ENCODE measurements at regions not wholly inside any gene's neighbourhood (a gene's known extent, or its start where the extent isn't known, plus 50 kb on each side); places are given as distances from the start of the nearest gene placed in this dataset.

GRCh38 chr10:8137726-8138125 is 83.2 kb downstream of the GATA3 start:
- H3K4me1 Mint-ChIP-seq = no peaks in the 10 kb centered on the region
- H3K4me3 Mint-ChIP-seq = no peak overlapping the region
- peaks cover 6% of the 10 kb centered on the region for H3K9me3 Mint-ChIP-seq
- no peaks in the 10 kb centered on the region for H3K36me3 Mint-ChIP-seq (ENCODE audit: low read depth)
- TF ChIP-seq, protein P1, sequence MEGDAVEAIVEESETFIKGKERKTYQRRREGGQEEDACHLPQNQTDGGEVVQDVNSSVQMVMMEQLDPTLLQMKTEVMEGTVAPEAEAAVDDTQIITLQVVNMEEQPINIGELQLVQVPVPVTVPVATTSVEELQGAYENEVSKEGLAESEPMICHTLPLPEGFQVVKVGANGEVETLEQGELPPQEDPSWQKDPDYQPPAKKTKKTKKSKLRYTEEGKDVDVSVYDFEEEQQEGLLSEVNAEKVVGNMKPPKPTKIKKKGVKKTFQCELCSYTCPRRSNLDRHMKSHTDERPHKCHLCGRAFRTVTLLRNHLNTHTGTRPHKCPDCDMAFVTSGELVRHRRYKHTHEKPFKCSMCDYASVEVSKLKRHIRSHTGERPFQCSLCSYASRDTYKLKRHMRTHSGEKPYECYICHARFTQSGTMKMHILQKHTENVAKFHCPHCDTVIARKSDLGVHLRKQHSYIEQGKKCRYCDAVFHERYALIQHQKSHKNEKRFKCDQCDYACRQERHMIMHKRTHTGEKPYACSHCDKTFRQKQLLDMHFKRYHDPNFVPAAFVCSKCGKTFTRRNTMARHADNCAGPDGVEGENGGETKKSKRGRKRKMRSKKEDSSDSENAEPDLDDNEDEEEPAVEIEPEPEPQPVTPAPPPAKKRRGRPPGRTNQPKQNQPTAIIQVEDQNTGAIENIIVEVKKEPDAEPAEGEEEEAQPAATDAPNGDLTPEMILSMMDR (IDR thresholded peaks at IDR 0.05) = no peak
- H3K27me3 Mint-ChIP-seq (ENCODE audit: low read depth, poor library complexity) = peaks cover 28% of the 10 kb centered on the region
- no peak for DNase-seq
- no peak overlapping the region for H3K27ac Mint-ChIP-seq

DNA sequence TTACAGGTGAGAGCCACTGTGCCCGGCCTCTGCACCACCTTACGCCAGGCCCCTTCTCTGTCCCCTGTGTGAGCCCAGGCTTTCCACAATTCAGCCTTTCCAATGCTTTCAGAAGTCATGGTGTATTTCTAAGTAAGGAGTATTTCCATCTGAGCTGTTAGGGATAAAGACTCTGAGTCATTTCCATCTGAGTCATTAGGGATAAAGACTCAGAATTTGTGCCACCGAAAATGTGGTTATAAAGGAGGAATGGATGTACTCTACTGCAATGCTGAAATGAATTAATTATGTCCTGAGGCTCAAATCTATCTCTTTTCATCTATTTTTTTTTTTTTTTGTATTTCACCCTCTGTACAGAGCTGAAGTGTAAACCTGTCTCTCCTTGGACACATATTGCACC is 84.0 kb downstream of the GATA3 start:
- TF ChIP-seq, protein P1 (IDR thresholded peaks at IDR 0.05) = no peak
- Mint-ChIP-seq H3K4me1 (peaks cover under 1% of the 10 kb centered on the region), H3K27me3 (ENCODE audit: low read depth, poor library complexity) (peaks cover 22% of the 10 kb centered on the region), H3K4me3 (no peak overlapping the region), H3K9me3 (peaks cover 6% of the 10 kb centered on the region), H3K27ac (no peak overlapping the region), H3K36me3 (ENCODE audit: low read depth) (no peaks in the 10 kb centered on the region)
- no peak for DNase-seq

DNA sequence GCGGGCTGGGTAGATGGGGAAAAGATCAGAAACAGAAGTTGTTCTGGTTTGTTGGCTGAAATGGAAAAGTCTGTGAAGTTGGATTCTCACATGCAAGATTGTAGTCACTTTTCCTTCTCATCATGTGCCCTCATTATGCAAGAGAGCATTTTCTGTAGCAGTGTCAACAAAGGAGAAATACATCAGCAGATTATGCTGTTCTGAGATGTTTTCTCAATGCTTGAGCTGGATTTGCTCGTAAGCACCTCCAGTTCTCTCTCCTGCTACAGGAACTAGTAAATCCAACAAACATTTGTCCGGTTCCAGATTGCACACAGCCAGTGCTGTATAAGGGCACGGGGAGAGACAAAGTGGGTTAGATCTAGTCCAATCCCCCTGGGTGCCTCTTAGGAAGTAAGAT is 90.0 kb downstream of the GATA3 start:
- Mint-ChIP-seq H3K27me3 (ENCODE audit: low read depth, poor library complexity) (peaks cover 9% of the 10 kb centered on the region), H3K27ac (no peak overlapping the region), H3K9me3 (peaks cover 6% of the 10 kb centered on the region), H3K4me3 (no peak overlapping the region), H3K36me3 (ENCODE audit: low read depth) (no peaks in the 10 kb centered on the region), H3K4me1 (peaks cover 28% of the 10 kb centered on the region)
- TF ChIP-seq, protein P1 (IDR thresholded peaks at IDR 0.05) = no peak
- DNase-seq = no peak

- no peak for DNase-seq
- TF ChIP-seq, protein P1 (IDR thresholded peaks at IDR 0.05) = no peak
- H3K36me3 Mint-ChIP-seq (ENCODE audit: low read depth) = no peaks in the 10 kb centered on the region
- no peak overlapping the region for H3K27ac Mint-ChIP-seq
- H3K27me3 Mint-ChIP-seq (ENCODE audit: low read depth, poor library complexity) = peaks cover 7% of the 10 kb centered on the region
- H3K4me1 Mint-ChIP-seq = peaks cover 28% of the 10 kb centered on the region
- no peak overlapping the region for H3K4me3 Mint-ChIP-seq
- peaks cover 4% of the 10 kb centered on the region for H3K9me3 Mint-ChIP-seq
These were observed 92.2 kb downstream of the GATA3 start for GRCh38 chr10:8146650-8147049.

- H3K36me3 Mint-ChIP-seq (ENCODE audit: low read depth) = no peaks in the 10 kb centered on the region
- H3K4me1 Mint-ChIP-seq = peaks cover 14% of the 10 kb centered on the region
- no peak for DNase-seq
- TF ChIP-seq, protein P1 (IDR thresholded peaks at IDR 0.05) = no peak
- H3K27ac Mint-ChIP-seq = no peak overlapping the region
- H3K9me3 Mint-ChIP-seq = peaks cover 4% of the 10 kb centered on the region
- H3K27me3 Mint-ChIP-seq (ENCODE audit: low read depth, poor library complexity) = peaks cover 8% of the 10 kb centered on the region
- no peak overlapping the region for H3K4me3 Mint-ChIP-seq
These were observed 95.5 kb downstream of the GATA3 start for GRCh38 chr10:8149991-8150390.

DNA sequence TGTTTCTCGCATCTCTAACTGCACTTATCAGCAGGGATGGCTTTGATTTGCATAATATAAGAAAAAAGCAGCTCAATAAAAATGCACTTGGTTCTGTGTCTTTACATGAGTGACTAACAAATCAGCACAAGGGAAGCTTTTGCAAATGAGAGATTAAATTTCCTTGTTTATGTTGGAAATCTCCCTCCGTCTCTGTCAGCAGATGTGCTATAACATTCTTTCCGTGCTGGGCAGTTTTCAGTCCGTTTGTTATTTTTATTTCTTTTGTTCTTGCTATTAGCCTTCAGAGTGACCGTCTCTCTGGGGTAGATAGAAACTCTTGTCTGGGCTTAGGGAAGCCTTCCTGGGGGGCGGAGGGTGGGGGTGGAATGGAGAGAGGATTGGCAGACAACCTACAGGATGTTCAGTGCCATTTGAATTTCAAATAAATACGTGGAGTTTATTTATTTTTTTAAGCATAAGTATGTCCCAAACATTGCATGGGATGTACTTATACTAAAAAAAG is 96.0 kb downstream of the GATA3 start:
- TF ChIP-seq, protein P1 (IDR thresholded peaks at IDR 0.05) = no peak
- Mint-ChIP-seq H3K27me3 (ENCODE audit: low read depth, poor library complexity) (peaks cover 10% of the 10 kb centered on the region), H3K4me1 (peaks cover 14% of the 10 kb centered on the region), H3K36me3 (ENCODE audit: low read depth) (no peaks in the 10 kb centered on the region), H3K27ac (no peak overlapping the region), H3K4me3 (no peak overlapping the region), H3K9me3 (peaks cover 4% of the 10 kb centered on the region)
- no peak for DNase-seq

All from nephron progenitor cell (in vitro differentiated cells).